HCT116 (cell line): ENCODE measurements at regions not wholly inside any gene's neighbourhood (a gene's known extent, or its start where the extent isn't known, plus 50 kb on each side); places are given as distances from the start of the nearest gene placed in this dataset.

Experiments
- ATAC-seq: fragments of 200-7000 bp; cut with Tn5 transposase; 2 replicates; pipeline ENCODE4 v1.9.1; 2020; ENCODE audit warnings: mild to moderate bottlenecking, moderate library complexity
- BruUV-seq: library from RNA; stranded (reverse); fragments of 400-500 nt; replicated peaks from 2 replicates; lab custom pipeline; 2021; lab: Mats Ljungman, UMichigan
- CTCF ChIA-PET: fragments of 300-600 bp; sonication (Branson Sonifier 250); formaldehyde crosslinking; loops from one replicate; lab custom pipeline; 2021; ENCODE audit warnings: antibody characterized with exemption; lab: Charles Lee
- POLR2A ChIA-PET: fragments of 300-600, 350-600 bp; sonication (Branson Sonifier 250); formaldehyde crosslinking; loops from one replicate; lab custom pipeline; 2021; ENCODE audit warnings: antibody characterized with exemption; lab: Charles Lee
- RAD21 ChIA-PET, 2 experiments: fragments of 300-600 bp; sonication (Branson Sonifier 250); formaldehyde crosslinking; loops; one replicate each; lab custom pipeline; 2023; ENCODE audit warnings: low total read pairs in 2 of 2; ENCODE audit not compliant: uncharacterized antibody in 2 of 2, unreplicated experiment in 2 of 2, low non-redundant PET in 1 of 2; lab: Charles Lee
- DNase-seq: peaks from one replicate; pipeline ENCODE4 v3.0.0-alpha.2; 2010; ENCODE audit warnings: low read depth, low spot score
- H2AFZ ChIP-seq: fragments of 200-600 bp; shearing (Covaris generic), sonication (generic); 2 replicates; pipeline ENCODE4 v1.6.1; 2017; ENCODE audit warnings: low read depth, mixed run types, mixed read lengths, antibody characterized with exemption, low read length; ENCODE audit not compliant: poor library complexity, severe bottlenecking
- H3K27ac ChIP-seq: 2 replicates; pipeline ENCODE4 v1.5.1; 2012; ENCODE audit warnings: low read depth, low read length
- H3K27me3 ChIP-seq: fragments of 200-600 bp; sonication (generic); 2 replicates; pipeline ENCODE4 v1.6.1; 2016; ENCODE audit warnings: mixed run types, low read length, mixed read lengths; ENCODE audit not compliant: insufficient read depth
- H3K36me3 ChIP-seq, 2 experiments: fragments of 200-500 bp in 1 of 2; fragments of 200-600 bp in 1 of 2; sonication (Bioruptor generic) in 1 of 2; sonication (generic) in 1 of 2; 2 replicates each; pipeline versions ENCODE4 v1.5.1 to v1.6.1; 2014 to 2016; ENCODE audit warnings: low read length in 2 of 2, inconsistent platforms in 1 of 2, mixed read lengths in 1 of 2, mixed run types in 1 of 2; ENCODE audit not compliant: insufficient read depth in 2 of 2, control insufficient read depth in 1 of 2
- H3K4me1 ChIP-seq, 2 experiments: fragments of 200-600 bp in 1 of 2; sonication (generic) in 1 of 2; 2 replicates each; pipeline versions ENCODE4 v1.5.1 to v1.6.1; 2012 to 2017; ENCODE audit warnings: low read length in 2 of 2, inconsistent platforms in 1 of 2, mild to moderate bottlenecking in 1 of 2, mixed read lengths in 1 of 2, mixed run types in 1 of 2, moderate library complexity in 1 of 2; ENCODE audit not compliant: insufficient read depth in 2 of 2, control insufficient read depth in 1 of 2
- H3K4me2 ChIP-seq: fragments of 200-600 bp; sonication (generic); 2 replicates; pipeline ENCODE4 v1.6.1; 2017; ENCODE audit warnings: mixed run types, low read length, mixed read lengths
- H3K4me3 ChIP-seq, 2 experiments: fragments of 200-600 bp in 1 of 2; sonication (generic) in 1 of 2; replicated peaks in 1 of 2; 2 replicates each; pipeline ENCODE4 v1.5.1; 2011 to 2016; ENCODE audit warnings: low read length in 2 of 2, control low read depth in 1 of 2, low read depth in 1 of 2, mild to moderate bottlenecking in 1 of 2, mixed read lengths in 1 of 2, mixed run types in 1 of 2
- H3K79me2 ChIP-seq: fragments of 200-600 bp; sonication (generic); 2 replicates; pipeline ENCODE4 v1.6.1; 2017; ENCODE audit warnings: mild to moderate bottlenecking, mixed run types, low read length, moderate library complexity, mixed read lengths; ENCODE audit not compliant: insufficient read depth
- H3K9ac ChIP-seq: fragments of 200-600 bp; sonication (generic); 2 replicates; pipeline ENCODE4 v1.6.1; 2016; ENCODE audit warnings: low read length, mixed read lengths
- H3K9me2 ChIP-seq: fragments of 200-600 bp; sonication (generic), shearing (Covaris generic); 2 replicates; pipeline ENCODE4 v1.6.1; 2017; ENCODE audit warnings: mixed run types, mild to moderate bottlenecking, moderate library complexity; ENCODE audit not compliant: insufficient read depth
- H3K9me3 ChIP-seq, 2 experiments: fragments of 200-500 bp in 1 of 2; fragments of 200-600 bp in 1 of 2; sonication (Bioruptor generic) in 1 of 2; sonication (generic) in 1 of 2; 2 replicates each; pipeline ENCODE4 v1.6.1; 2014 to 2017; ENCODE audit warnings: low read length in 2 of 2, mixed read lengths in 2 of 2, inconsistent platforms in 1 of 2, low read depth in 1 of 2, mild to moderate bottlenecking in 1 of 2, mixed run types in 1 of 2, moderate library complexity in 1 of 2; ENCODE audit not compliant: control insufficient read depth in 1 of 2, insufficient read depth in 1 of 2
- H4K20me1 ChIP-seq: fragments of 200-600 bp; sonication (generic), shearing (Covaris generic); 2 replicates; pipeline ENCODE4 v1.6.1; 2017; ENCODE audit warnings: mixed run types, mild to moderate bottlenecking, moderate library complexity; ENCODE audit not compliant: insufficient read depth
- CBX3 ChIP-seq: IDR thresholded peaks from 2 replicates; pipeline ENCODE4 v1.6.1; 2012; ENCODE audit warnings: low read depth
- CTCF ChIP-seq, 3 experiments: fragments of 200-600 bp in 1 of 3; sonication (generic) in 1 of 3; IDR thresholded peaks in 2 of 3; conservative IDR thresholded peaks in 1 of 3; 2 replicates each; pipeline ENCODE4 v1.5.1; 2012 to 2017; ENCODE audit warnings: low read depth in 2 of 3, low read length in 2 of 3, antibody characterized with exemption in 1 of 3, borderline replicate concordance in 1 of 3, control low read depth in 1 of 3, mild to moderate bottlenecking in 1 of 3, mixed read lengths in 1 of 3, mixed run types in 1 of 3, moderate library complexity in 1 of 3; ENCODE audit not compliant: insufficient read depth in 1 of 3
- ELF1 ChIP-seq: IDR thresholded peaks from 2 replicates; pipeline ENCODE4 v1.6.1; 2012; ENCODE audit warnings: low read depth, borderline replicate concordance
- EZH2 ChIP-seq: fragments of 200-600 bp; sonication (generic); IDR thresholded peaks from 2 replicates; pipeline ENCODE4 v1.6.1; 2017; ENCODE audit warnings: antibody characterized with exemption, mixed run types
- FOSL1 ChIP-seq: IDR thresholded peaks from 2 replicates; pipeline ENCODE4 v1.6.1; 2012; ENCODE audit warnings: low read depth
- MAX ChIP-seq: IDR thresholded peaks from 2 replicates; pipeline ENCODE4 v1.6.1; 2012
- POLR2AphosphoS5 ChIP-seq: IDR thresholded peaks from 2 replicates; pipeline ENCODE4 v1.6.1; 2011; ENCODE audit warnings: mild to moderate bottlenecking, low read depth, low read length, moderate library complexity
- REST ChIP-seq: IDR thresholded peaks from 2 replicates; pipeline ENCODE4 v1.6.1; 2012; ENCODE audit warnings: low read depth
- TCF7L2 ChIP-seq: IDR thresholded peaks from 2 replicates; pipeline ENCODE4 v1.7.0; 2011; ENCODE audit warnings: borderline replicate concordance, inconsistent platforms; ENCODE audit not compliant: insufficient read depth, insufficient read length; ENCODE audit errors: extremely low read depth
- YY1 ChIP-seq: IDR thresholded peaks from 2 replicates; pipeline ENCODE4 v1.6.1; 2011; ENCODE audit warnings: low read length, low read depth, moderate library complexity, mild to moderate bottlenecking; ENCODE audit not compliant: insufficient replicate concordance; ENCODE audit errors: extremely low read depth
- intact Hi-C: fragments of 100-400 bp; cut with micrococcal nuclease; formaldehyde crosslinking; loops from 2 replicates; pipeline ENCODE4 v1.10.0; 2022

GRCh38 chr1:68828013-68828412 lies 331.1 kb upstream of the DEPDC1 start:
- ChIA-PET RAD21 (no interaction called here), POLR2A (no interaction called here), CTCF (no interaction called here)
- ATAC-seq, result no peak
- no peak overlapping the region for H3K27ac ChIP-seq
- H2AFZ ChIP-seq, result no peak overlapping the region
- no peak overlapping the region for H3K9ac ChIP-seq
- no peaks in the 10 kb centered on the region for H3K4me1 ChIP-seq
- H3K79me2 ChIP-seq, result no peaks in the 10 kb centered on the region
- no peak overlapping the region for H3K4me3 ChIP-seq
- no TSS peak for BruUV-seq
- H3K9me3 ChIP-seq, result no peaks in the 10 kb centered on the region
- no peaks in the 10 kb centered on the region for H4K20me1 ChIP-seq
- TF ChIP-seq POLR2AphosphoS5 (no peak), ELF1 (no peak), YY1 (no peak), FOSL1 (no peak), EZH2 (no peak), CBX3 (no peak), MAX (no peak), REST (no peak), CTCF (IDR thresholded peaks at IDR 0.05 in 2 of 3, conservative IDR thresholded peaks at IDR 0.05 in 1 of 3; ENCODE audit: borderline replicate concordance in 1 of 3, insufficient read depth in 1 of 3, low read depth in 2 of 3, low read length in 2 of 3) (no peak), TCF7L2 (no peak)
- no peak for DNase-seq
- no peaks in the 10 kb centered on the region for H3K27me3 ChIP-seq
- intact Hi-C loops, result no loop called here
- H3K9me2 ChIP-seq, result no peaks in the 10 kb centered on the region
- H3K36me3 ChIP-seq, result no peaks in the 10 kb centered on the region
- H3K4me2 ChIP-seq, result no peak overlapping the region
